Fibroblast of lung (primary cell): ENCODE measurements at regions not wholly inside any gene's neighbourhood (a gene's known extent, or its start where the extent isn't known, plus 50 kb on each side); places are given as distances from the start of the nearest gene placed in this dataset.
"Not testable (repeated sequence)": the region's sequence is repeated elsewhere in the genome, so short reads cannot be mapped to it uniquely, and the experiment has no call there.

Source experiments
- EZH2 ChIP-seq: IDR thresholded peaks from 2 replicates; pipeline ENCODE4 v1.5.1; 2012; ENCODE audit warnings: low read length, control low read depth, mild to moderate bottlenecking; ENCODE audit errors: missing control alignments
- TF ChIP-seq, protein P1 (sequence below), 2 donors: IDR thresholded peaks in 1 of 2; conservative IDR thresholded peaks in 1 of 2; 1 replicate in 1 of 2; 2 replicates in 1 of 2; pipeline ENCODE4 v1.5.1; 2011 to 2012; ENCODE audit warnings: low read length in 2 of 2, control low read depth in 1 of 2, inconsistent platforms in 1 of 2, low read depth in 1 of 2, mild to moderate bottlenecking in 1 of 2

DNA sequence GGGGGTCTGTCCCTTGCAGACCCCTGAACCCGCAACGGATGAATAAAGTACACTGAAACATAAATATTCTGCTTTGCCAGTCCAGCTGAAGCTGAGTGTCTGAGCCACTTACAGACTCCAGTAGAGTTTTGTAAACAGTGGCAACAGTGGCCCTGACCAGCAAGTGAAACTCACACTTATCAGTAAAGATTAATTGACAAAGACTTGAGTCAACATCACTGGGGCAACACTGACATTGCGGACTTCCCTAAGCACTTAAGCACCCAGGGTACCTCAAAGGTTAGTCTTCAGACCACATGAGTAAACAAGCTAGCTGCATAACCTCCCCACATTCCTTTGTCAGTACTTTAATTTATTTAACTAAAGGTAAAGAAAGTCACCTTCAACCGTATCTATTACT lies 79.8 kb upstream of the HSFY2 start:
- TF ChIP-seq, protein P1, sequence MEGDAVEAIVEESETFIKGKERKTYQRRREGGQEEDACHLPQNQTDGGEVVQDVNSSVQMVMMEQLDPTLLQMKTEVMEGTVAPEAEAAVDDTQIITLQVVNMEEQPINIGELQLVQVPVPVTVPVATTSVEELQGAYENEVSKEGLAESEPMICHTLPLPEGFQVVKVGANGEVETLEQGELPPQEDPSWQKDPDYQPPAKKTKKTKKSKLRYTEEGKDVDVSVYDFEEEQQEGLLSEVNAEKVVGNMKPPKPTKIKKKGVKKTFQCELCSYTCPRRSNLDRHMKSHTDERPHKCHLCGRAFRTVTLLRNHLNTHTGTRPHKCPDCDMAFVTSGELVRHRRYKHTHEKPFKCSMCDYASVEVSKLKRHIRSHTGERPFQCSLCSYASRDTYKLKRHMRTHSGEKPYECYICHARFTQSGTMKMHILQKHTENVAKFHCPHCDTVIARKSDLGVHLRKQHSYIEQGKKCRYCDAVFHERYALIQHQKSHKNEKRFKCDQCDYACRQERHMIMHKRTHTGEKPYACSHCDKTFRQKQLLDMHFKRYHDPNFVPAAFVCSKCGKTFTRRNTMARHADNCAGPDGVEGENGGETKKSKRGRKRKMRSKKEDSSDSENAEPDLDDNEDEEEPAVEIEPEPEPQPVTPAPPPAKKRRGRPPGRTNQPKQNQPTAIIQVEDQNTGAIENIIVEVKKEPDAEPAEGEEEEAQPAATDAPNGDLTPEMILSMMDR (conservative IDR thresholded peaks at IDR 0.05 in 1 of 2, IDR thresholded peaks at IDR 0.05 in 1 of 2; ENCODE audit: low read depth in 1 of 2, low read length in 2 of 2), result not testable (repeated sequence)
- TF ChIP-seq EZH2, result not testable (repeated sequence)
